GM23338 (cell line): ENCODE measurements at regions not wholly inside any gene's neighbourhood (a gene's known extent, or its start where the extent isn't known, plus 50 kb on each side); places are given as distances from the start of the nearest gene placed in this dataset.
"Not testable (repeated sequence)": the region's sequence is repeated elsewhere in the genome, so short reads cannot be mapped to it uniquely, and the experiment has no call there.

Source experiments
- ATAC-seq: fragments of 200-7000 bp; cut with Tn5 transposase; 3 replicates; pipeline ENCODE4 v1.9.1; 2020
- DNase-seq: peaks from one replicate; pipeline ENCODE4 v3.0.0-alpha.2; 2015; ENCODE audit warnings: low spot score
- H2AFZ ChIP-seq: fragments of 200-600 bp; sonication (generic); 2 replicates; pipeline ENCODE4 v1.8.0; 2016; ENCODE audit warnings: antibody characterized with exemption, mild to moderate bottlenecking, moderate library complexity
- H3F3A ChIP-seq: fragments of 200-600 bp; sonication (generic); replicated peaks from 2 replicates; pipeline ENCODE4 v1.8.0; 2017; ENCODE audit warnings: antibody characterized with exemption, mixed run types, low read depth
- H3K27ac ChIP-seq: fragments of 200-600 bp; sonication (generic); 2 replicates; pipeline ENCODE4 v1.6.1; 2016; ENCODE audit warnings: low read depth
- H3K27me3 ChIP-seq: fragments of 200-600 bp; sonication (generic); 2 replicates; pipeline ENCODE4 v1.8.0; 2016; ENCODE audit warnings: mild to moderate bottlenecking, mixed run types, moderate library complexity; ENCODE audit not compliant: insufficient read depth
- H3K36me3 ChIP-seq: fragments of 200-600 bp; sonication (generic); 2 replicates; pipeline ENCODE4 v1.8.0; 2016; ENCODE audit warnings: mild to moderate bottlenecking; ENCODE audit not compliant: insufficient read depth
- H3K4me1 ChIP-seq: fragments of 200-600 bp; sonication (generic); 2 replicates; pipeline ENCODE4 v1.8.0; 2016; ENCODE audit warnings: mild to moderate bottlenecking, moderate library complexity; ENCODE audit not compliant: insufficient read depth
- H3K4me2 ChIP-seq: fragments of 200-600 bp; sonication (generic); 2 replicates; pipeline ENCODE4 v1.7.1; 2017; ENCODE audit warnings: mixed run types
- H3K4me3 ChIP-seq: fragments of 200-600 bp; sonication (generic); 2 replicates; pipeline ENCODE4 v1.6.1; 2016; ENCODE audit warnings: mixed run types
- H3K79me2 ChIP-seq: fragments of 200-600 bp; sonication (generic); replicated peaks from 2 replicates; pipeline ENCODE4 v1.8.0; 2017; ENCODE audit warnings: mild to moderate bottlenecking; ENCODE audit not compliant: insufficient read depth
- H3K9me2 ChIP-seq: fragments of 200-600 bp; sonication (generic); 2 replicates; pipeline ENCODE4 v1.8.0; 2017; ENCODE audit not compliant: insufficient read depth
- H4K20me1 ChIP-seq: fragments of 200-600 bp; sonication (generic); replicated peaks from 2 replicates; pipeline ENCODE4 v1.8.0; 2017; ENCODE audit warnings: mild to moderate bottlenecking; ENCODE audit not compliant: insufficient read depth
- H3K27ac Mint-ChIP-seq: 2 replicates; pipeline ENCODE4 v1.8.0; 2020; ENCODE audit warnings: inconsistent platforms, mild to moderate bottlenecking, moderate library complexity, mixed read lengths
- H3K27me3 Mint-ChIP-seq: 3 replicates; pipeline ENCODE4 v1.8.0; 2022; ENCODE audit warnings: low read depth, mild to moderate bottlenecking, moderate library complexity, mixed read lengths, inconsistent platforms; ENCODE audit not compliant: insufficient read depth, poor library complexity
- H3K36me3 Mint-ChIP-seq: 3 replicates; pipeline ENCODE4 v1.8.0; 2021; ENCODE audit warnings: low read depth, mild to moderate bottlenecking, inconsistent platforms, moderate library complexity, mixed read lengths
- H3K4me1 Mint-ChIP-seq: 3 replicates; pipeline ENCODE4 v1.8.0; 2020; ENCODE audit warnings: mild to moderate bottlenecking, inconsistent platforms, mixed read lengths
- H3K4me3 Mint-ChIP-seq: 3 replicates; pipeline ENCODE4 v1.8.0; 2021; ENCODE audit warnings: moderate library complexity, mild to moderate bottlenecking, inconsistent platforms, mixed read lengths
- H3K9me3 Mint-ChIP-seq: 3 replicates; pipeline ENCODE4 v1.8.0; 2020; ENCODE audit warnings: moderate library complexity, mild to moderate bottlenecking, inconsistent platforms, mixed read lengths
- ETS1 ChIP-seq: IDR thresholded peaks from 2 replicates; pipeline ENCODE4 v1.6.1; 2016; ENCODE audit warnings: antibody characterized with exemption
- EZH2phosphoT487 ChIP-seq: fragments of 200-600 bp; sonication (generic); IDR thresholded peaks from one replicate; pipeline ENCODE4 v1.8.1; 2018; ENCODE audit warnings: antibody characterized with exemption; ENCODE audit not compliant: unreplicated experiment
- NANOG ChIP-seq: IDR thresholded peaks from 2 replicates; pipeline ENCODE4 v1.6.1; 2016; ENCODE audit warnings: antibody characterized with exemption, borderline replicate concordance
- REST ChIP-seq: IDR thresholded peaks from one replicate; pipeline ENCODE4 v1.6.1; 2018; ENCODE audit warnings: antibody characterized with exemption; ENCODE audit not compliant: unreplicated experiment
- ZNF331 ChIP-seq: fragments of 250-450 bp; sonication (Bioruptor Pico); IDR thresholded peaks from 2 replicates; pipeline ENCODE4 v1.5.0; 2020; ENCODE audit warnings: low read depth, mild to moderate bottlenecking, moderate library complexity
- ZNF462 ChIP-seq: fragments of 250-450 bp; sonication (Bioruptor Pico); IDR thresholded peaks from 2 replicates; pipeline ENCODE4 v1.5.0; 2020; ENCODE audit warnings: mild to moderate bottlenecking, moderate library complexity

- Histone ChIP-seq H3K4me2 (no peak overlapping the region), H4K20me1 (no peaks in the 10 kb centered on the region), H3K36me3 (0 out of 2 replicates have a peak, but pooled peaks cover 6% of the 10 kb centered on the region), H3K27me3 (no peaks in the 10 kb centered on the region), H3K4me1 (no peaks in the 10 kb centered on the region), H3K4me3 (no peak overlapping the region), H3F3A (no peaks in the 10 kb centered on the region), H3K27ac (no peak overlapping the region), H2AFZ (no peak overlapping the region), H3K79me2 (no peaks in the 10 kb centered on the region), H3K9me2 (no peaks in the 10 kb centered on the region)
- no peak overlapping the region for H3K27ac Mint-ChIP-seq
- H3K4me1 Mint-ChIP-seq, result no peaks in the 10 kb centered on the region
- ATAC-seq (no peak), DNase-seq (no peak)
- H3K9me3 Mint-ChIP-seq, result peaks cover 95% of the 10 kb centered on the region
- no peak for TF ChIP-seq ETS1
- TF ChIP-seq ZNF331, result no peak
- TF ChIP-seq REST, result no peak
- H3K4me3 Mint-ChIP-seq, result no peak overlapping the region
- H3K36me3 Mint-ChIP-seq, result peaks cover 8% of the 10 kb centered on the region; the same call in 2 of the 3 replicates
- H3K27me3 Mint-ChIP-seq, result peaks cover 3% of the 10 kb centered on the region
Observed at GRCh38 chr7:153698046-153698445, 354.2 kb upstream of the DPP6 start.

- Histone ChIP-seq H3K4me1 (no peaks in the 10 kb centered on the region), H2AFZ (no peak overlapping the region), H3K79me2 (no peaks in the 10 kb centered on the region), H3K36me3 (no peaks in the 10 kb centered on the region), H3K4me3 (no peak overlapping the region), H3F3A (no peaks in the 10 kb centered on the region), H3K27ac (no peak overlapping the region), H3K4me2 (no peak overlapping the region), H3K27me3 (no peaks in the 10 kb centered on the region), H4K20me1 (no peaks in the 10 kb centered on the region), H3K9me2 (no peaks in the 10 kb centered on the region)
- H3K4me3 Mint-ChIP-seq, result no peak overlapping the region
- ATAC-seq (no peak), DNase-seq (no peak)
- H3K36me3 Mint-ChIP-seq, result peaks cover 3% of the 10 kb centered on the region; the same call in 1 of the 3 replicates
- no peaks in the 10 kb centered on the region for H3K4me1 Mint-ChIP-seq
- no peak for TF ChIP-seq EZH2phosphoT487
- TF ChIP-seq NANOG, result no peak
- no peak for TF ChIP-seq ZNF462
- H3K27me3 Mint-ChIP-seq, result peaks cover 3% of the 10 kb centered on the region
- peaks cover 86% of the 10 kb centered on the region for H3K9me3 Mint-ChIP-seq
- no peak overlapping the region for H3K27ac Mint-ChIP-seq
Observed at GRCh38 chr7:153701678-153702077, 350.5 kb upstream of the DPP6 start.

- peaks cover 52% of the 10 kb centered on the region for H3K9me3 Mint-ChIP-seq
- H4K20me1 ChIP-seq, H3K27ac ChIP-seq, H3K27me3 Mint-ChIP-seq, H3K27ac Mint-ChIP-seq, H3K9me2 ChIP-seq, ATAC-seq, H3K4me2 ChIP-seq, H3F3A ChIP-seq, H3K36me3 ChIP-seq, DNase-seq, H3K4me1 ChIP-seq, H3K79me2 ChIP-seq, H3K4me1 Mint-ChIP-seq, H3K36me3 Mint-ChIP-seq, H3K4me3 ChIP-seq, H2AFZ ChIP-seq, H3K4me3 Mint-ChIP-seq, H3K27me3 ChIP-seq: not testable (repeated sequence)
Observed at GRCh38 chr7:153723892-153724291, 328.3 kb upstream of the DPP6 start.
